OCI-LY1 (cell line): ENCODE measurements at regions not wholly inside any gene's neighbourhood (a gene's known extent, or its start where the extent isn't known, plus 50 kb on each side); places are given as distances from the start of the nearest gene placed in this dataset.

Experiments
- H2AFZ ChIP-seq: fragments of 200-600 bp; sonication (generic), shearing (Covaris generic); 2 replicates; pipeline ENCODE4 v1.6.0; 2014; ENCODE audit warnings: antibody characterized with exemption, mild to moderate bottlenecking, low read length
- H3F3A ChIP-seq: fragments of 200-600 bp; sonication (generic), shearing (Covaris generic); 2 replicates; pipeline ENCODE4 v1.6.0; 2014; ENCODE audit warnings: mild to moderate bottlenecking, antibody characterized with exemption, low read length, moderate library complexity; ENCODE audit not compliant: insufficient read depth
- H3K27ac ChIP-seq: fragments of 200-600 bp; sonication (generic); 2 replicates; pipeline ENCODE4 v1.5.1; 2014; ENCODE audit warnings: low read length, mixed run types, mild to moderate bottlenecking, low read depth; ENCODE audit not compliant: poor library complexity, severe bottlenecking
- H3K27me3 ChIP-seq: fragments of 200-600 bp; sonication (generic); 2 replicates; pipeline ENCODE4 v1.6.0; 2014; ENCODE audit warnings: antibody characterized with exemption, mild to moderate bottlenecking, low read length, moderate library complexity; ENCODE audit not compliant: insufficient read depth
- H3K36me3 ChIP-seq: fragments of 200-600 bp; sonication (generic); 2 replicates; pipeline ENCODE4 v1.6.1; 2014; ENCODE audit warnings: mild to moderate bottlenecking, antibody characterized with exemption, low read length, moderate library complexity, mixed read lengths; ENCODE audit not compliant: insufficient read depth
- H3K4me1 ChIP-seq: fragments of 200-600 bp; sonication (generic); 2 replicates; pipeline ENCODE4 v1.5.1; 2014; ENCODE audit warnings: mild to moderate bottlenecking, low read length, moderate library complexity; ENCODE audit not compliant: insufficient read depth, severe bottlenecking
- H3K4me2 ChIP-seq: fragments of 200-600 bp; sonication (generic), shearing (Covaris generic); 2 replicates; pipeline ENCODE4 v1.6.1; 2014; ENCODE audit warnings: low read length
- H3K4me3 ChIP-seq: fragments of 200-600 bp; sonication (generic); 2 replicates; pipeline ENCODE4 v1.5.1; 2014; ENCODE audit warnings: low read length, low read depth, mild to moderate bottlenecking, mixed read lengths; ENCODE audit not compliant: poor library complexity, severe bottlenecking
- H3K79me2 ChIP-seq: fragments of 200-600 bp; shearing (Covaris generic); 2 replicates; pipeline ENCODE4 v1.6.1; 2016; ENCODE audit warnings: mixed run types, low read length, mixed read lengths; ENCODE audit not compliant: insufficient read depth
- H3K9ac ChIP-seq: fragments of 200-600 bp; sonication (generic), shearing (Covaris generic); 2 replicates; pipeline ENCODE4 v1.6.1; 2014; ENCODE audit warnings: mild to moderate bottlenecking, low read length, mixed read lengths
- H3K9me2 ChIP-seq: fragments of 200-600 bp; sonication (generic), shearing (Covaris generic); 2 replicates; pipeline ENCODE4 v1.6.1; 2014; ENCODE audit warnings: low read depth, mild to moderate bottlenecking, low read length, mixed read lengths
- H3K9me3 ChIP-seq: fragments of 200-600 bp; shearing (Covaris generic); 2 replicates; pipeline ENCODE4 v1.6.1; 2014; ENCODE audit warnings: low read length, mixed read lengths
- H4K20me1 ChIP-seq: fragments of 200-600 bp; sonication (generic), shearing (Covaris generic); 2 replicates; pipeline ENCODE4 v1.6.0; 2016; ENCODE audit warnings: mild to moderate bottlenecking, low read length; ENCODE audit not compliant: insufficient read depth
- EZH2 ChIP-seq: fragments of 200-600 bp; sonication (generic), shearing (Covaris generic); IDR thresholded peaks from 2 replicates; pipeline ENCODE4 v1.8.0; 2017; ENCODE audit warnings: borderline replicate concordance, mixed run types, mild to moderate bottlenecking, antibody characterized with exemption, low read length, moderate library complexity, mixed read lengths
- TF ChIP-seq, protein P1 (sequence below): fragments of 200-600 bp; sonication (generic), shearing (Covaris generic); IDR thresholded peaks from 2 replicates; pipeline ENCODE4 v1.5.1; 2017; ENCODE audit warnings: mild to moderate bottlenecking, antibody characterized with exemption, low read length, moderate library complexity, mixed read lengths

GRCh38 chr13:80096383-80096782 lies 244.5 kb downstream of the SPRY2 start:
- TF ChIP-seq, protein P1, sequence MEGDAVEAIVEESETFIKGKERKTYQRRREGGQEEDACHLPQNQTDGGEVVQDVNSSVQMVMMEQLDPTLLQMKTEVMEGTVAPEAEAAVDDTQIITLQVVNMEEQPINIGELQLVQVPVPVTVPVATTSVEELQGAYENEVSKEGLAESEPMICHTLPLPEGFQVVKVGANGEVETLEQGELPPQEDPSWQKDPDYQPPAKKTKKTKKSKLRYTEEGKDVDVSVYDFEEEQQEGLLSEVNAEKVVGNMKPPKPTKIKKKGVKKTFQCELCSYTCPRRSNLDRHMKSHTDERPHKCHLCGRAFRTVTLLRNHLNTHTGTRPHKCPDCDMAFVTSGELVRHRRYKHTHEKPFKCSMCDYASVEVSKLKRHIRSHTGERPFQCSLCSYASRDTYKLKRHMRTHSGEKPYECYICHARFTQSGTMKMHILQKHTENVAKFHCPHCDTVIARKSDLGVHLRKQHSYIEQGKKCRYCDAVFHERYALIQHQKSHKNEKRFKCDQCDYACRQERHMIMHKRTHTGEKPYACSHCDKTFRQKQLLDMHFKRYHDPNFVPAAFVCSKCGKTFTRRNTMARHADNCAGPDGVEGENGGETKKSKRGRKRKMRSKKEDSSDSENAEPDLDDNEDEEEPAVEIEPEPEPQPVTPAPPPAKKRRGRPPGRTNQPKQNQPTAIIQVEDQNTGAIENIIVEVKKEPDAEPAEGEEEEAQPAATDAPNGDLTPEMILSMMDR, result no peak
- no peak for TF ChIP-seq EZH2
- no peaks in the 10 kb centered on the region for H3K36me3 ChIP-seq

DNA sequence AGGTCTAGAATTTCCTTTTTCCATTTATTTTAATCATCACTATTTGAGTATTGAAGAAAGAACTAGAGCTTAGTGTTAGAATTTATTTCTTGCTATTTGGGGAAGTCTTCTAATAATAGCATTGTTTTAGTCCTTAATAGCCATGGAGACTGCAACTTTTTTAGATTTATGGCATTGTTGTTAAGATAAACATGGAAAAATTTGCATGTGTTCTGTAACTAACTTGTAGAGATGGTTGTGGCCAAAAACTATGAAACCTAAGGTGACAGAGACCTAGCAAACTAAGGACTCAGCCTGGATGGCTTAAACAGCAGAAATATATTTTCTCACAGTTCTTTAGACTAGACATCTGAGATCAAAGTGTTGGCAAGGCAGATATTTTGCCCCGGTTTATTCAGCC lies 246.4 kb downstream of the SPRY2 start:
- H3K9me3 ChIP-seq, result no peaks in the 10 kb centered on the region
- TF ChIP-seq EZH2, result no peak
- TF ChIP-seq, protein P1, result no peak

More at GRCh38 chr13:80096383-80096782, 244.5 kb downstream of the SPRY2 start:
- Histone ChIP-seq H2AFZ (no peak overlapping the region), H3K4me1 (no peaks in the 10 kb centered on the region), H3K27me3 (no peaks in the 10 kb centered on the region), H3K9ac (no peak overlapping the region), H4K20me1 (no peaks in the 10 kb centered on the region), H3K9me2 (no peaks in the 10 kb centered on the region), H3K79me2 (no peaks in the 10 kb centered on the region), H3F3A (no peaks in the 10 kb centered on the region), H3K27ac (no peak overlapping the region), H3K4me2 (no peak overlapping the region), H3K4me3 (no peak overlapping the region), H3K9me3 (no peaks in the 10 kb centered on the region)

GRCh38 chr13:80093888-80094287 lies 247.0 kb downstream of the SPRY2 start:
- H3F3A ChIP-seq, result no peaks in the 10 kb centered on the region
- no peak overlapping the region for H3K4me2 ChIP-seq
- no peak overlapping the region for H3K9ac ChIP-seq
- no peaks in the 10 kb centered on the region for H3K4me1 ChIP-seq
- H3K9me3 ChIP-seq, result no peaks in the 10 kb centered on the region
- H3K36me3 ChIP-seq, result no peaks in the 10 kb centered on the region
- H4K20me1 ChIP-seq, result no peaks in the 10 kb centered on the region
- H3K27ac ChIP-seq, result no peak overlapping the region
- no peaks in the 10 kb centered on the region for H3K27me3 ChIP-seq
- no peak overlapping the region for H2AFZ ChIP-seq
- H3K79me2 ChIP-seq, result no peaks in the 10 kb centered on the region
- H3K9me2 ChIP-seq, result no peaks in the 10 kb centered on the region
- TF ChIP-seq EZH2, result no peak
- TF ChIP-seq, protein P1, result no peak
- no peak overlapping the region for H3K4me3 ChIP-seq

More for the DNA sequence above, 246.4 kb downstream of the SPRY2 start:
- Histone ChIP-seq H3K9ac (no peak overlapping the region), H3K27me3 (no peaks in the 10 kb centered on the region), H4K20me1 (no peaks in the 10 kb centered on the region), H2AFZ (no peak overlapping the region), H3K4me1 (no peaks in the 10 kb centered on the region), H3K4me2 (no peak overlapping the region), H3K4me3 (no peak overlapping the region), H3K9me2 (no peaks in the 10 kb centered on the region), H3K27ac (no peak overlapping the region), H3F3A (no peaks in the 10 kb centered on the region), H3K79me2 (no peaks in the 10 kb centered on the region), H3K36me3 (no peaks in the 10 kb centered on the region)
